IMR-90 (cell line): ENCODE measurements at regions not wholly inside any gene's neighbourhood (a gene's known extent, or its start where the extent isn't known, plus 50 kb on each side); places are given as distances from the start of the nearest gene placed in this dataset.

Experiments used
- ATAC-seq: fragments of 200-7000 bp; cut with Tn5 transposase; 2 replicates; pipeline ENCODE4 v1.9.1; 2020; ENCODE audit warnings: low read depth, mild to moderate bottlenecking, moderate library complexity
- BruUV-seq: library from RNA; stranded (reverse); fragments of 400-500 nt; replicated peaks from 2 replicates; lab custom pipeline; 2021; lab: Mats Ljungman, UMichigan
- CTCF ChIA-PET: fragments of 300-600 bp; formaldehyde crosslinking; extraction: SDS; loops from one replicate; lab custom pipeline; 2021; ENCODE audit warnings: antibody characterized with exemption; lab: Yijun Ruan, JAX
- POLR2A ChIA-PET: fragments of 300-600 bp; sonication (Branson Sonifier 250); formaldehyde crosslinking; loops from one replicate; lab custom pipeline; 2022; ENCODE audit warnings: antibody characterized with exemption; ENCODE audit not compliant: unreplicated experiment; lab: Charles Lee
- DNase-seq: peaks from one replicate; pipeline ENCODE4 v3.0.0; 2013
- H2AFZ ChIP-seq: replicated peaks from 2 replicates; pipeline ENCODE3; 2013; ENCODE audit warnings: low read length, mild to moderate bottlenecking; ENCODE audit not compliant: poor library complexity
- H2AK5ac ChIP-seq: 2 replicates; pipeline ENCODE4 v1.6.1; 2013; ENCODE audit warnings: low read depth, low read length, inconsistent platforms
- H2AK9ac ChIP-seq: replicated peaks from 2 replicates; pipeline ENCODE3; 2013; ENCODE audit warnings: mild to moderate bottlenecking, low read depth, low read length, moderate library complexity; ENCODE audit not compliant: poor library complexity
- H2BK120ac ChIP-seq: 2 replicates; pipeline ENCODE4 v1.6.1; 2013; ENCODE audit warnings: low read depth, low read length, inconsistent platforms
- H2BK15ac ChIP-seq: 3 replicates; pipeline ENCODE4 v1.6.1; 2013; ENCODE audit warnings: low read depth, low read length, inconsistent platforms
- H2BK20ac ChIP-seq: 2 replicates; pipeline ENCODE4 v1.6.1; 2013; ENCODE audit warnings: low read depth, mild to moderate bottlenecking, inconsistent platforms, low read length, moderate library complexity
- H2BK5ac ChIP-seq: 2 replicates; pipeline ENCODE4 v1.6.1; 2013; ENCODE audit warnings: mild to moderate bottlenecking, low read depth, low read length, inconsistent platforms; ENCODE audit not compliant: poor library complexity, severe bottlenecking
- H3K14ac ChIP-seq: replicated peaks from 2 replicates; pipeline ENCODE4 v1.6.1; 2013; ENCODE audit warnings: low read depth, low read length, inconsistent platforms
- H3K18ac ChIP-seq: 2 replicates; pipeline ENCODE4 v1.6.1; 2013; ENCODE audit warnings: low read depth, low read length, control low read depth
- H3K23ac ChIP-seq: 2 replicates; pipeline ENCODE4 v1.6.1; 2013; ENCODE audit warnings: low read depth, low read length, inconsistent platforms
- H3K27ac ChIP-seq: 2 replicates; pipeline ENCODE4 v1.5.1; 2013; ENCODE audit warnings: mild to moderate bottlenecking, control low read depth, low read length; ENCODE audit not compliant: insufficient read depth
- H3K27me3 ChIP-seq: 2 replicates; pipeline ENCODE4 v1.6.1; 2013; ENCODE audit warnings: low read length; ENCODE audit not compliant: control insufficient read depth, insufficient read depth
- H3K36me3 ChIP-seq: 2 replicates; pipeline ENCODE4 v1.6.1; 2013; ENCODE audit warnings: low read length, mixed read lengths; ENCODE audit not compliant: control insufficient read depth, insufficient read depth
- H3K4ac ChIP-seq: 2 replicates; pipeline ENCODE4 v1.6.1; 2013; ENCODE audit warnings: low read depth, low read length, inconsistent platforms
- H3K4me1 ChIP-seq: 2 replicates; pipeline ENCODE4 v1.6.1; 2013; ENCODE audit warnings: low read length, mixed read lengths; ENCODE audit not compliant: control insufficient read depth, insufficient read depth
- H3K4me2 ChIP-seq: 2 replicates; pipeline ENCODE4 v1.6.1; 2013; ENCODE audit warnings: low read depth, mild to moderate bottlenecking, control low read depth, low read length, moderate library complexity
- H3K4me3 ChIP-seq: 2 replicates; pipeline ENCODE4 v1.5.1; 2013; ENCODE audit warnings: low read depth, mild to moderate bottlenecking, control low read depth, low read length, moderate library complexity; ENCODE audit not compliant: insufficient read depth
- H3K56ac ChIP-seq: 2 replicates; pipeline ENCODE4 v1.6.1; 2013; ENCODE audit warnings: low read length, inconsistent platforms; ENCODE audit not compliant: insufficient read depth; ENCODE audit errors: extremely low read depth
- H3K79me1 ChIP-seq, 2 experiments: 2 replicates each; pipeline ENCODE4 v1.6.1; 2013; ENCODE audit warnings: low read length in 2 of 2, inconsistent platforms in 1 of 2, low read depth in 1 of 2
- H3K9ac ChIP-seq: 2 replicates; pipeline ENCODE4 v1.6.1; 2013; ENCODE audit warnings: low read depth, low read length, control low read depth
- H3K9me1 ChIP-seq: 2 replicates; pipeline ENCODE4 v1.6.1; 2013; ENCODE audit warnings: low read length, inconsistent platforms; ENCODE audit not compliant: insufficient read depth
- H3K9me3 ChIP-seq: 2 replicates; pipeline ENCODE4 v1.6.1; 2013; ENCODE audit warnings: low read length; ENCODE audit not compliant: control insufficient read depth, insufficient read depth
- H4K20me1 ChIP-seq: 2 replicates; pipeline ENCODE4 v1.6.1; 2013; ENCODE audit warnings: low read length, inconsistent platforms; ENCODE audit not compliant: insufficient read depth
- H4K5ac ChIP-seq: 2 replicates; pipeline ENCODE4 v1.6.1; 2013; ENCODE audit warnings: mild to moderate bottlenecking, low read depth, low read length, control low read depth
- H4K8ac ChIP-seq, 2 experiments: 2 replicates each; pipeline ENCODE4 v1.6.1; 2013; ENCODE audit warnings: low read depth in 2 of 2, low read length in 2 of 2, control low read depth in 1 of 2, inconsistent platforms in 1 of 2
- H4K91ac ChIP-seq: 2 replicates; pipeline ENCODE4 v1.6.1; 2013; ENCODE audit warnings: low read depth, low read length, inconsistent platforms; ENCODE audit not compliant: insufficient read depth
- ELK1 ChIP-seq: fragments of 150-350 bp; IDR thresholded peaks from 2 replicates; pipeline ENCODE4 v1.6.1; 2016; ENCODE audit warnings: low read depth, mild to moderate bottlenecking, low read length, moderate library complexity, borderline replicate concordance
- WGBS, 2 experiments: methylation state at CpG; one replicate each; pipeline versions ENCODE4 v1.1.5 to v1.1.7; 2013; ENCODE audit warnings: missing lambda C conversion rate in 2 of 2; ENCODE audit not compliant: insufficient read length in 1 of 2; ENCODE audit errors: extremely low coverage in 2 of 2; 5-methylcytosine and 5-hydroxymethylcytosine counted together
- dilution Hi-C: fragments of 300-500 bp; cut with HindIII; formaldehyde crosslinking; loops from one replicate; pipeline ENCODE4 v1.14.3; 2018; ENCODE audit warnings: low sequenced_read_pairs; ENCODE audit not compliant: unreplicated experiment
- in situ Hi-C: fragments of 300-500 bp; cut with MboI; formaldehyde crosslinking; loops from 3 replicates; pipeline ENCODE4 v1.14.3; 2019; ENCODE audit warnings: low sequenced_read_pairs, inconsistent platforms, mixed read lengths
- intact Hi-C: fragments of 100-400 bp; cut with micrococcal nuclease; formaldehyde crosslinking; loops from 2 replicates; pipeline ENCODE4 v1.10.0; 2022

GRCh38 chr17:69921046-69921445, 154.0 kb upstream of the KCNJ16 start:
- Histone ChIP-seq H2AK5ac (no peak overlapping the region), H4K20me1 (no peaks in the 10 kb centered on the region), H3K4me2 (no peak overlapping the region), H3K23ac (no peak overlapping the region), H3K27me3 (no peaks in the 10 kb centered on the region), H2AK9ac (no peak overlapping the region), H3K9ac (no peak overlapping the region), H3K4me1 (no peaks in the 10 kb centered on the region), H3K9me1 (no peaks in the 10 kb centered on the region), H4K8ac (no peak overlapping the region), H2BK5ac (no peak overlapping the region), H3K18ac (no peak overlapping the region), H3K4me3 (no peak overlapping the region), H3K56ac (no peak overlapping the region), H2BK20ac (no peak overlapping the region), H3K4ac (no peak overlapping the region), H4K91ac (no peak overlapping the region), H2AFZ (no peak overlapping the region), H3K79me1 (no peaks in the 10 kb centered on the region), H3K14ac (no peak overlapping the region), H3K9me3 (no peaks in the 10 kb centered on the region), H3K36me3 (no peaks in the 10 kb centered on the region), H2BK120ac (no peak overlapping the region), H2BK15ac (no peak overlapping the region), H3K27ac (no peak overlapping the region), H4K5ac (no peak overlapping the region)
- in situ Hi-C loops (no loop called here), dilution Hi-C loops (no loop called here), intact Hi-C loops (no loop called here)
- BruUV-seq = no TSS peak
- no peak for TF ChIP-seq ELK1
- WGBS, 2 experiments = no CpG with 5 or more reads among the region's 1 CpG
- CTCF ChIA-PET = no interaction called here
- POLR2A ChIA-PET = no interaction called here
- ATAC-seq = no peak
- no peak for DNase-seq
